Kidney epithelial cell (primary cell): ENCODE measurements at regions not wholly inside any gene's neighbourhood (a gene's known extent, or its start where the extent isn't known, plus 50 kb on each side); places are given as distances from the start of the nearest gene placed in this dataset.

Source experiments
- DNase-seq: peaks from one replicate; pipeline ENCODE4 v3.0.0-alpha.2; 2010; ENCODE audit warnings: low read depth
- H3K27me3 ChIP-seq: 2 replicates; pipeline ENCODE4 v1.6.0; 2011; ENCODE audit warnings: low read length; ENCODE audit not compliant: control insufficient read depth, insufficient read depth
- H3K36me3 ChIP-seq: 2 replicates; pipeline ENCODE4 v1.5.1; 2011; ENCODE audit warnings: low read length; ENCODE audit not compliant: control insufficient read depth, insufficient read depth
- H3K4me3 ChIP-seq: 2 replicates; pipeline ENCODE4 v1.5.1; 2011; ENCODE audit warnings: low read depth, mild to moderate bottlenecking, control low read depth, low read length
- TF ChIP-seq, protein P1 (sequence below): IDR thresholded peaks from 2 replicates; pipeline ENCODE4 v1.5.1; 2011; ENCODE audit warnings: mild to moderate bottlenecking, moderate library complexity, low read length, control low read depth, inconsistent platforms; ENCODE audit not compliant: insufficient read depth, poor library complexity, severe bottlenecking

DNA sequence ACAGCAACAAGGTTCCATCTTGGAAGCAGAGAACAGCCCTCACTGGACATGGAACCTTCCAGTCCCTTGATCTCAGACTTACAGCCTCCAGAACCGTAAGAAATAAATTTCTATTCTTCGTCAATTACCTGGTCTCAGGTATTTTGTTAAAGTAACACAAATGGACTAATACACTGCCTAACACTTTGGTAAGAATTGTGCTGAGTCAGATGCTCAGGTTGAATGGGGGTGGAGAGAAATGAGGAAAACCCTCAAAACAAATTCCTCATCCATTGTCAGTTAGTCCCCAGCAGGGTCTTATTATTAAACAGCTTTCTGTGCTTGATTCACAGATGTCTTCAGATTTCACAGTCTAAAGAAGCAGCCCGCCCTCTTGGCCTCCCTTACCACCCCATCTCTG lies 306.2 kb upstream of the SLCO3A1 start:
- DNase-seq = no peak
- Histone ChIP-seq H3K27me3 (no peaks in the 10 kb centered on the region), H3K36me3 (no peaks in the 10 kb centered on the region), H3K4me3 (no peak overlapping the region)
- TF ChIP-seq, protein P1, sequence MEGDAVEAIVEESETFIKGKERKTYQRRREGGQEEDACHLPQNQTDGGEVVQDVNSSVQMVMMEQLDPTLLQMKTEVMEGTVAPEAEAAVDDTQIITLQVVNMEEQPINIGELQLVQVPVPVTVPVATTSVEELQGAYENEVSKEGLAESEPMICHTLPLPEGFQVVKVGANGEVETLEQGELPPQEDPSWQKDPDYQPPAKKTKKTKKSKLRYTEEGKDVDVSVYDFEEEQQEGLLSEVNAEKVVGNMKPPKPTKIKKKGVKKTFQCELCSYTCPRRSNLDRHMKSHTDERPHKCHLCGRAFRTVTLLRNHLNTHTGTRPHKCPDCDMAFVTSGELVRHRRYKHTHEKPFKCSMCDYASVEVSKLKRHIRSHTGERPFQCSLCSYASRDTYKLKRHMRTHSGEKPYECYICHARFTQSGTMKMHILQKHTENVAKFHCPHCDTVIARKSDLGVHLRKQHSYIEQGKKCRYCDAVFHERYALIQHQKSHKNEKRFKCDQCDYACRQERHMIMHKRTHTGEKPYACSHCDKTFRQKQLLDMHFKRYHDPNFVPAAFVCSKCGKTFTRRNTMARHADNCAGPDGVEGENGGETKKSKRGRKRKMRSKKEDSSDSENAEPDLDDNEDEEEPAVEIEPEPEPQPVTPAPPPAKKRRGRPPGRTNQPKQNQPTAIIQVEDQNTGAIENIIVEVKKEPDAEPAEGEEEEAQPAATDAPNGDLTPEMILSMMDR = no peak

DNA sequence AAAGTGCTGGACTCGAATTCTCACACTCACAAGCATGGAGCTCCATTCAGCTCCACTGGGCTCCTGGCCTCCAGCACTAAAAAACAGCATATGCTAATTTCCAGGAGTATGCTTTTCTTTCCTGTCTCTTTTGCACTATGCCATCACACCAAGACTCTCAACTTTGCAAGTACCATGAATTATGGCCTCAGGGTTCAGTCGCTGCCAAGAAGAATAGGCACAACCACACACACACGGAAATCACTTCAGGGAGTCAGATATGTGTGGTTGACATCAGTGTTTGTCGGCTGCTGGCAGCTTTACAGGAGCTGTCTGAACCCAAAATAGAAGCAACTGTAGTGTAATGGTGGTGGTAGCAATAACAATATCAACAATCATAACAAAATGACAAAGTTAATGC lies 305.0 kb upstream of the SLCO3A1 start:
- Histone ChIP-seq H3K4me3 (no peak overlapping the region), H3K36me3 (no peaks in the 10 kb centered on the region), H3K27me3 (no peaks in the 10 kb centered on the region)
- no peak for DNase-seq
- TF ChIP-seq, protein P1 = no peak

DNA sequence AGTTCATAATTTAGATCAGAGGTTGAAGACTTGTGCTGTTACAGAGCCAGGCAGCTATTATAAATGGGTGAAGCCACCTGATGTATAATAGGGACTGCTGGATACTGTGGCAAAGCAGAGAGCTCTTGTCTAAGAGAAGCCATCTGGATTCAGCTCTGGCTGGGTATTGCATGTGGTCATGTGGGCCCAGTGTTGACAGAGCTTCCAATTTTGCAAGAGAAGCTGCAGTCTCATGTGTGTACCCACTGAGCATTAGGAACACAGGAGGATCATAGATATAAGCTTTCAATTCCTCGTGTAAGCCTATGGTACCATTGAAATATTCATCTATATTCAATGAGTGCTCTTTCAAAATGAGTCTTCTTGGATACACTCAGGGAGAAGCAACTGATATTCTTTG lies 303.9 kb upstream of the SLCO3A1 start:
- no peaks in the 10 kb centered on the region for H3K36me3 ChIP-seq
- TF ChIP-seq, protein P1 = no peak
- no peak for DNase-seq
- H3K27me3 ChIP-seq = no peaks in the 10 kb centered on the region
- no peak overlapping the region for H3K4me3 ChIP-seq

DNA sequence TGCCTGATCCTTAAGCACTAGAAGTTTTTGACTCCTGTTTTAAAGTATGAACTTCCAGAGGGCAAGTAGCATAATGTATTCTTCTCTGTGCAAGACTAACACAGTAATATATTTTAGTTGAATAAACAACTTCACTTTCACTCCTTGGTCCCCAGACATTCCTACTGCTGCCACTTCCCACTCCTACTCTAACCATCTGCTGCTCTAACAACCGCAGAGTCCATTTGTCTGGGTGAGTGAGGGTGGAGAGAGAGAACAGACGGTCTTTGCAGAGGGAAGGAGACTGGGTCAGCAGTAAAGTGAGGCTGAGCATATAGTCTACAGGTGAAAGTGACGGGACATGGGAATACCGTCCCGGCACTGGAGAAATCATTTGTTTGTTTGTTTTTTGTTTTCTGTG lies 301.0 kb upstream of the SLCO3A1 start:
- H3K4me3 ChIP-seq = no peak overlapping the region
- DNase-seq = no peak

DNA sequence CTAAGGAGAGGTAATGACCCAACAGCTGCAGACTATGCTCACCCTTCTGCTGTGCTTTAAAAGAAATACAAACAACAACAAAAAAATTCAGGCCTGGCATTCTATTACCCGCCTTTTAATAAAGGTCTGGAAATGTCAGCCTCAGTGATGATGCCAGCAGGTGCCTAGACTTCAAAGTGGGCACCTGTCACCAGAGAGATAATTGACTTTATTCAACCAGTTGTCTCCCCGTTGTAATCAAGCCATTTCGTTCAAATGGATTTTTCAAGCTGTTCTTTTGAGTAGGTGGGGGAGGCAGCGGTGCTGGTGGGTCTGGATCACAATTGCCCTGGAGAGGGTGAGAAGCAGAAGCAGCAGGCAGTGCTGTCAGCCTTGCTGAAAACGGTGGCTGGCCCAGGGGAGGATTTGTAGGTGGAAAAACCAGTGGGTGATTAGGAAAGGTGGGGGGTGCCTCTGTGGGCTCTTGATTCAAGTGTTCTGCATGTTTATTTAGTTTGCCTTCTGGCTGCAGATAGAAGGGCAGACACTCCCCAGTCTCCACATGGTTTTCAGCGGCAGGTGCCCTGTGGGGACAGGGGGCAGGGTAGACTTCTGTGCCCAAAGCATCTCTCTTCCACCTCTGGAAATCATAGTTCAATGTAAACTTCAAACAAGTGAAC lies 300.2 kb upstream of the SLCO3A1 start:
- Histone ChIP-seq H3K27me3 (no peaks in the 10 kb centered on the region), H3K36me3 (no peaks in the 10 kb centered on the region), H3K4me3 (no peak overlapping the region)
- TF ChIP-seq, protein P1 = no peak
- DNase-seq = no peak

More for the DNA sequence above, 301.0 kb upstream of the SLCO3A1 start:
- Histone ChIP-seq H3K36me3 (no peaks in the 10 kb centered on the region), H3K27me3 (no peaks in the 10 kb centered on the region)
- TF ChIP-seq, protein P1 = no peak

DNA sequence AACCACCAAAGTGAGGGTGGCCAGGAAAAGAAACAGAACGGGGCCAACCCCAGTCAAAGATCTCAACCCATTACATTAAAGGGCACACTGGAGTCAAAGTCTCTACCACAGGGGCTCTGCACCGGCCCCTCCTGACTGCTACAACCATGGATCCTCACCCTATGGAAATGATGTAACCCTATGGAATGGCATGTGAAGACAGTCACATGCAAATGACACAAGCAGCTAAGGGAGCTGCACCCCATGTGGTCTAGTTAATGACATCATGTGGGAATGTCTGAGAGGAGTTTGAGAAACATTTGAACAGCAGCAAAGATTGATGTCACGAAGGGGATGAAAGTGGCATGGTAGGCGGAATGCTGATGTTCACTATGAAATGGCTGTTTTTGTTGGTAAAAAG lies 298.2 kb upstream of the SLCO3A1 start:
- no peaks in the 10 kb centered on the region for H3K36me3 ChIP-seq
- no peak overlapping the region for H3K4me3 ChIP-seq
- no peaks in the 10 kb centered on the region for H3K27me3 ChIP-seq
- DNase-seq = no peak
- TF ChIP-seq, protein P1 = no peak
